MM.1S (cell line): ENCODE measurements at regions not wholly inside any gene's neighbourhood (a gene's known extent, or its start where the extent isn't known, plus 50 kb on each side); places are given as distances from the start of the nearest gene placed in this dataset.

ENCODE experiments used
- CTCF ChIP-seq: fragments of 300-600 bp; sonication (generic); IDR thresholded peaks from 2 replicates; pipeline ENCODE4 v1.5.1; 2016; ENCODE audit warnings: antibody characterized with exemption, low read length, mixed read lengths
- EZH2 ChIP-seq: fragments of 300-600 bp; sonication (generic); optimal IDR thresholded peaks from 2 replicates; pipeline ENCODE3; 2017; ENCODE audit warnings: low read depth, mild to moderate bottlenecking, antibody characterized with exemption, low read length, mixed read lengths
- EZH2phosphoT487 ChIP-seq: fragments of 300-600 bp; sonication (generic); IDR thresholded peaks from 2 replicates; pipeline ENCODE4 v1.6.1; 2018; ENCODE audit warnings: antibody characterized with exemption, low read length

- TF ChIP-seq CTCF (no peak), EZH2phosphoT487 (no peak), EZH2 (no peak)
Measured at GRCh38 chr5:74969726-74970125, 82.6 kb downstream of the GCNT4 start.
